ENCODE measurements at regions not wholly inside any gene's neighbourhood (a gene's known extent, or its start where the extent isn't known, plus 50 kb on each side); places are given as distances from the start of the nearest gene placed in this dataset.
"Not testable (repeated sequence)": the region's sequence is repeated elsewhere in the genome, so short reads cannot be mapped to it uniquely, and the experiment has no call there.

GRCh38 chr12:33222357-33222756, 217.3 kb downstream of the SYT10 start:
- Histone ChIP-seq H3K27ac (no peak overlapping the region), H3K4me1 (no peaks in the 10 kb centered on the region), H3K27me3 (no peaks in the 10 kb centered on the region), H3K36me3 (no peaks in the 10 kb centered on the region), H3K4me3 (no peak overlapping the region), H3K9me3 (peaks cover 5 to 13% of the 10 kb centered on the region in 2 donors)
- DNase-seq (ENCODE audit: low spot score in 2 of 2): no peak
- intact Hi-C loops (cut with DNase I; ENCODE audit: low total_unique reads): no loop called here
- TF ChIP-seq POLR2AphosphoS5 (IDR thresholded peaks at IDR 0.05) (no peak), POLR2A (IDR thresholded peaks at IDR 0.05) (no peak)
- TF ChIP-seq, protein P1, sequence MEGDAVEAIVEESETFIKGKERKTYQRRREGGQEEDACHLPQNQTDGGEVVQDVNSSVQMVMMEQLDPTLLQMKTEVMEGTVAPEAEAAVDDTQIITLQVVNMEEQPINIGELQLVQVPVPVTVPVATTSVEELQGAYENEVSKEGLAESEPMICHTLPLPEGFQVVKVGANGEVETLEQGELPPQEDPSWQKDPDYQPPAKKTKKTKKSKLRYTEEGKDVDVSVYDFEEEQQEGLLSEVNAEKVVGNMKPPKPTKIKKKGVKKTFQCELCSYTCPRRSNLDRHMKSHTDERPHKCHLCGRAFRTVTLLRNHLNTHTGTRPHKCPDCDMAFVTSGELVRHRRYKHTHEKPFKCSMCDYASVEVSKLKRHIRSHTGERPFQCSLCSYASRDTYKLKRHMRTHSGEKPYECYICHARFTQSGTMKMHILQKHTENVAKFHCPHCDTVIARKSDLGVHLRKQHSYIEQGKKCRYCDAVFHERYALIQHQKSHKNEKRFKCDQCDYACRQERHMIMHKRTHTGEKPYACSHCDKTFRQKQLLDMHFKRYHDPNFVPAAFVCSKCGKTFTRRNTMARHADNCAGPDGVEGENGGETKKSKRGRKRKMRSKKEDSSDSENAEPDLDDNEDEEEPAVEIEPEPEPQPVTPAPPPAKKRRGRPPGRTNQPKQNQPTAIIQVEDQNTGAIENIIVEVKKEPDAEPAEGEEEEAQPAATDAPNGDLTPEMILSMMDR (IDR thresholded peaks at IDR 0.05): no peak

DNA sequence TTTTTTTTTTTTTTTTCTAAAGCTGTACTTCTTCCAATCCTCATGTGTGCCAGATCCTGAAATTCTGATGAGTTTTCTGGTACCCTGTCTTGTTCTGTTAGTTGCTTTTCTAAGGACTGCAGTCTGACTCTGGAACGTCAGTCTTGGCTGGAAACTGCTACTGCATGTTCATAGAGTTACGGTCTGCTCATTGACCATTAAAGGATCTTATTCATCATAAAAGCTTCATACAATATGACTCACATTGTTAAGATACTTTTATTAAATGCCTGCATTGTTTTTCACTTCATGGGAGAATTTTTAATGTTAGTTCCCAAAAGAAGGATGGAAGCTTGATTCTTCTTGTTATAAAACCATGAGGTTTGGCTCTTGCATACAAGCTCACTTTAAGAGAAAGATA, 233.6 kb downstream of the SYT10 start:
- no peak for DNase-seq (ENCODE audit: low spot score in 2 of 2)

GRCh38 chr12:33194389-33194788, 245.2 kb downstream of the SYT10 start:
- H3K4me1 ChIP-seq; H3K27ac ChIP-seq; H3K36me3 ChIP-seq; H3K9me3 ChIP-seq; H3K27me3 ChIP-seq; intact Hi-C loops (cut with DNase I; ENCODE audit: low total_unique reads); DNase-seq (ENCODE audit: low spot score in 2 of 2); H3K4me3 ChIP-seq: not testable (repeated sequence)

More for the DNA sequence above, 233.6 kb downstream of the SYT10 start:
- no peak overlapping the region for H3K27ac ChIP-seq
- no peak for TF ChIP-seq POLR2AphosphoS5 (IDR thresholded peaks at IDR 0.05)
- H3K4me1 ChIP-seq: no peaks in the 10 kb centered on the region
- no peaks in the 10 kb centered on the region for H3K27me3 ChIP-seq
- intact Hi-C loops (cut with DNase I; ENCODE audit: low total_unique reads): no loop called here
- H3K4me3 ChIP-seq: no peak overlapping the region
- H3K9me3 ChIP-seq: no peaks in the 10 kb centered on the region
- H3K36me3 ChIP-seq: no peaks in the 10 kb centered on the region

DNA sequence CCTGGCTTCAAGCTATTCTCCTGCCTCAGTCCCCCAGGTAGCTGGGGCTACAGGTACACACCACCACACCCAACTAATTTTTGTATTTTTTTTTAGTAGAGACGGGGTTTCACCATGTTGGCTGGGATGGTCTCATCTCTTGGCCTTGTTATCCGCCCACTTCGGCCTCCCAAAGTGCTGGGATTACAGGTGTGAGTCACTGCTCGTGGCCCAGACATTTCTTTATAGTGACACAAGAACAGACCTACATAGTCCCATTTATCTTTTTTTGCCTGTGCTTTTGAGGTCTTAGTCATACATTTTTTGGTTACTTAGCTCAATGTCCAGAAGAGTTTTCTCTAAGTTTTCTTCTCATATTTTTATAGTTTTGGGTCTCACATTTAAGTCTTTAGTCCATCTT, 247.4 kb downstream of the SYT10 start:
- Histone ChIP-seq H3K36me3 (no peaks in the 10 kb centered on the region), H3K9me3 (peaks cover 0 to 9% of the 10 kb centered on the region in 2 donors), H3K27ac (no peak overlapping the region), H3K4me3 (no peak overlapping the region), H3K27me3 (no peaks in the 10 kb centered on the region), H3K4me1 (no peaks in the 10 kb centered on the region)
- TF ChIP-seq POLR2A (IDR thresholded peaks at IDR 0.05): no peak
- TF ChIP-seq, protein P1 (IDR thresholded peaks at IDR 0.05): no peak
- TF ChIP-seq POLR2AphosphoS5 (IDR thresholded peaks at IDR 0.05): no peak
- no peak for DNase-seq (ENCODE audit: low spot score in 2 of 2)
- intact Hi-C loops (cut with DNase I; ENCODE audit: low total_unique reads): no loop called here

GRCh38 chr12:33187409-33187808, 252.2 kb downstream of the SYT10 start:
- intact Hi-C loops (cut with DNase I; ENCODE audit: low total_unique reads): no loop called here
- Histone ChIP-seq H3K36me3 (no peaks in the 10 kb centered on the region), H3K4me3 (no peak overlapping the region), H3K9me3 (no peaks in the 10 kb centered on the region), H3K27me3 (no peaks in the 10 kb centered on the region), H3K27ac (no peak overlapping the region), H3K4me1 (no peaks in the 10 kb centered on the region)
- TF ChIP-seq POLR2A (IDR thresholded peaks at IDR 0.05) (no peak), POLR2AphosphoS5 (IDR thresholded peaks at IDR 0.05) (no peak)
- TF ChIP-seq, protein P1 (IDR thresholded peaks at IDR 0.05): no peak
- no peak for DNase-seq (ENCODE audit: low spot score in 2 of 2)

GRCh38 chr12:33184161-33184560, 255.5 kb downstream of the SYT10 start:
- Histone ChIP-seq H3K4me3 (no peak overlapping the region), H3K27ac (no peak overlapping the region), H3K27me3 (no peaks in the 10 kb centered on the region), H3K36me3 (no peaks in the 10 kb centered on the region), H3K9me3 (no peaks in the 10 kb centered on the region), H3K4me1 (no peaks in the 10 kb centered on the region)
- TF ChIP-seq POLR2A (IDR thresholded peaks at IDR 0.05): no peak
- TF ChIP-seq POLR2AphosphoS5 (IDR thresholded peaks at IDR 0.05): no peak
- TF ChIP-seq, protein P1 (IDR thresholded peaks at IDR 0.05): no peak
- no peak for DNase-seq (ENCODE audit: low spot score in 2 of 2)
- intact Hi-C loops (cut with DNase I; ENCODE audit: low total_unique reads): no loop called here
